ENCODE measurements at regions not wholly inside any gene's neighbourhood (a gene's known extent, or its start where the extent isn't known, plus 50 kb on each side); places are given as distances from the start of the nearest gene placed in this dataset.

GRCh38 chr14:46325777-46326176, 325.8 kb downstream of the RPL10L start:
- H3K27ac Mint-ChIP-seq: no peak overlapping the region
- H3K36me3 Mint-ChIP-seq (ENCODE audit: low read depth): no peaks in the 10 kb centered on the region
- ATAC-seq (ENCODE audit: low read depth) (no peak), DNase-seq (no peak)
- no peaks in the 10 kb centered on the region for H3K9me3 Mint-ChIP-seq
- CTCF ChIA-PET: no interaction called here
- no peak overlapping the region for H3K4me3 Mint-ChIP-seq
- POLR2A ChIA-PET: no interaction called here
- intact Hi-C loops (cut with micrococcal nuclease): no loop called here
- H3K4me1 Mint-ChIP-seq: no peaks in the 10 kb centered on the region
- H3K27me3 Mint-ChIP-seq: no peaks in the 10 kb centered on the region
- no peak for TF ChIP-seq CTCF (IDR thresholded peaks at IDR 0.05)

- no peaks in the 10 kb centered on the region for H3K9me3 Mint-ChIP-seq
- no peak for DNase-seq
- intact Hi-C loops (cut with micrococcal nuclease): no loop called here
- no peaks in the 10 kb centered on the region for H3K36me3 Mint-ChIP-seq (ENCODE audit: low read depth)
- TF ChIP-seq CTCF (IDR thresholded peaks at IDR 0.05): no peak
- CTCF ChIA-PET: no interaction called here
- no peak for ATAC-seq (ENCODE audit: low read depth)
- H3K27me3 Mint-ChIP-seq: no peaks in the 10 kb centered on the region
- no peaks in the 10 kb centered on the region for H3K4me1 Mint-ChIP-seq
- POLR2A ChIA-PET: no interaction called here
- H3K4me3 Mint-ChIP-seq: no peak overlapping the region
- no peak overlapping the region for H3K27ac Mint-ChIP-seq
These were observed 326.4 kb downstream of the RPL10L start for GRCh38 chr14:46325157-46325556.

- Mint-ChIP-seq H3K27ac (no peak overlapping the region), H3K27me3 (no peaks in the 10 kb centered on the region), H3K4me3 (no peak overlapping the region), H3K36me3 (ENCODE audit: low read depth) (no peaks in the 10 kb centered on the region), H3K9me3 (no peaks in the 10 kb centered on the region), H3K4me1 (no peaks in the 10 kb centered on the region)
- ChIA-PET CTCF (no interaction called here), POLR2A (no interaction called here)
- DNase-seq (no peak), ATAC-seq (ENCODE audit: low read depth) (no peak)
- intact Hi-C loops (cut with micrococcal nuclease): no loop called here
- TF ChIP-seq CTCF (IDR thresholded peaks at IDR 0.05): no peak
These were observed 328.2 kb downstream of the RPL10L start for GRCh38 chr14:46323404-46323762.

GRCh38 chr14:46322730-46323403, 328.7 kb downstream of the RPL10L start:
- POLR2A ChIA-PET: no interaction called here

GRCh38 chr14:46322076-46322475, 329.5 kb downstream of the RPL10L start:
- TF ChIP-seq CTCF (IDR thresholded peaks at IDR 0.05): no peak
- H3K4me3 Mint-ChIP-seq: no peak overlapping the region
- intact Hi-C loops (cut with micrococcal nuclease): no loop called here
- DNase-seq (no peak), ATAC-seq (ENCODE audit: low read depth) (no peak)
- H3K9me3 Mint-ChIP-seq: no peaks in the 10 kb centered on the region
- no peak overlapping the region for H3K27ac Mint-ChIP-seq
- H3K4me1 Mint-ChIP-seq: no peaks in the 10 kb centered on the region
- no peaks in the 10 kb centered on the region for H3K36me3 Mint-ChIP-seq (ENCODE audit: low read depth)
- POLR2A ChIA-PET: no interaction called here
- H3K27me3 Mint-ChIP-seq: no peaks in the 10 kb centered on the region
- CTCF ChIA-PET: no interaction called here

More at GRCh38 chr14:46322730-46323403, 328.7 kb downstream of the RPL10L start:
- no peak for ATAC-seq (ENCODE audit: low read depth)
- H3K4me1 Mint-ChIP-seq: no peaks in the 10 kb centered on the region
- intact Hi-C loops (cut with micrococcal nuclease): no loop called here
- H3K4me3 Mint-ChIP-seq: no peak overlapping the region
- DNase-seq: no peak
- CTCF ChIA-PET: no interaction called here
- H3K27ac Mint-ChIP-seq: no peak overlapping the region
- H3K9me3 Mint-ChIP-seq: no peaks in the 10 kb centered on the region
- H3K36me3 Mint-ChIP-seq (ENCODE audit: low read depth): no peaks in the 10 kb centered on the region
- no peaks in the 10 kb centered on the region for H3K27me3 Mint-ChIP-seq
- TF ChIP-seq CTCF (IDR thresholded peaks at IDR 0.05): no peak
